ENCODE measurements at regions not wholly inside any gene's neighbourhood (a gene's known extent, or its start where the extent isn't known, plus 50 kb on each side); places are given as distances from the start of the nearest gene placed in this dataset.
"Not testable (repeated sequence)": the region's sequence is repeated elsewhere in the genome, so short reads cannot be mapped to it uniquely, and the experiment has no call there.

DNA sequence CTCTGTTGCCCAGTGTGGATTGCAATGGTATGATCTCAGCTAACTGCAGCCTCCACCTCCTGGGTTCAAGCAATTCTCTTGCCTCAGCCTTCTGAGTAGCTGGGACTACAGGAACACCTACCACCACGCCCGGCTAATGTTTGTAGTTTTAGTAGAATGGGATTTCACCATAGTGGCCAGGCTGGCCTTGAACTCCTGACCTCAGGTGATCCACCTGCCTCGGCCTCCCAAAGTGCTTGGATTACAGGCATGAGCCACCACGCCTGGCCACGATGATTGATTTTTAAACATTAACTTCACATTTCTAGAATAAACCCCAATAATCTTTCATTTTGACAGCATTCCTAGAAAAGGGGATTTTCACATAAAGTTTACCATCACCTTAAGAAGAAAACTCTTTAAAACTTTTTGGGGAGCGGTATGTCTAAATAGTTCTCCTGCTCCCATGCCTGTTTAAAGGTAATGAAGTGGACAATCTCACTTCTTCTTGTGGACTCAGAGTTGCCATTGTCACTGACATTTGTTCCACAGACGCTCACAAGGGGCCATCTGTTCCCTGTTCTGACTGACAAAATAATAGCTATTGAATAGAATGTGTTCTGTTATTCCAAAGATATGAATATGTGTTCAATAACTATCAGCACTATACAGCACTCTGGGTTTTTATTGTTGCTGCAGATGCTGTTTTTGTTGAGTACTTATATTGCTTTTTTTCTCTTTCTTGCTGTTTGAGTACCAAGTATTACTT, 66.1 kb upstream of the C1QTNF9B start:
- DNase-seq (ENCODE audit: insufficient read length) (no peak), FAIRE-seq (peak; percentile 44)
- TF ChIP-seq POLR2AphosphoS5 (IDR thresholded peaks at IDR 0.05; ENCODE audit: low read depth, low read length), result no peak
- TF ChIP-seq POLR2A (IDR thresholded peaks at IDR 0.05; ENCODE audit: low read depth, low read length), result no peak
- TF ChIP-seq TAF1 (IDR thresholded peaks at IDR 0.05; ENCODE audit: borderline replicate concordance, low read depth, low read length), result no peak

- FAIRE-seq (peak; percentile 63), DNase-seq (ENCODE audit: insufficient read length) (no peak)
- TF ChIP-seq TAF1 (IDR thresholded peaks at IDR 0.05; ENCODE audit: borderline replicate concordance, low read depth, low read length) (no peak), POLR2AphosphoS5 (IDR thresholded peaks at IDR 0.05; ENCODE audit: low read depth, low read length) (no peak), POLR2A (IDR thresholded peaks at IDR 0.05; ENCODE audit: low read depth, low read length) (no peak)
Observed at GRCh38 chr13:23963947-23964346, 66.6 kb upstream of the C1QTNF9B start.

DNA sequence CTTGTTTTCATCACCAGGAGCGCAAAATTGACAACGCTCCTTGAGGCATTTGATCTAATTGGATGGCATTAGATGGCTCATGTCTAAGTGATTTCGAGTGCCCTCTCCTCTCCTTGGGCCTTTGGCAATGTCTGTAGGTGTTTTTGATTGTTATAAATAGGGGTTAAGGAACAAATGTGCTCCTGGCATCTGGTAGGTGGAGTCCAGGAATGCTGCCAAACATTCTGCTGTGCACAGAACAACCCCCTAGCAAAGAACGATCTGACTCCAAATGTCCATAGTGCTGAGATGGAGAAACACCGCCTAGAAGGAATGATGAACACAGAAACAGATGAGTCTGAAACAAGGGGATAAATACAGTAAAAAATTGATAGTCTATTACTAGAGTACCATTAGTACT, 68.0 kb upstream of the C1QTNF9B start:
- FAIRE-seq, result peak; percentile 27
- DNase-seq (ENCODE audit: insufficient read length), result no peak
- no peak for TF ChIP-seq POLR2AphosphoS5 (IDR thresholded peaks at IDR 0.05; ENCODE audit: low read depth, low read length)
- no peak for TF ChIP-seq POLR2A (IDR thresholded peaks at IDR 0.05; ENCODE audit: low read depth, low read length)
- no peak for TF ChIP-seq TAF1 (IDR thresholded peaks at IDR 0.05; ENCODE audit: borderline replicate concordance, low read depth, low read length)

DNA sequence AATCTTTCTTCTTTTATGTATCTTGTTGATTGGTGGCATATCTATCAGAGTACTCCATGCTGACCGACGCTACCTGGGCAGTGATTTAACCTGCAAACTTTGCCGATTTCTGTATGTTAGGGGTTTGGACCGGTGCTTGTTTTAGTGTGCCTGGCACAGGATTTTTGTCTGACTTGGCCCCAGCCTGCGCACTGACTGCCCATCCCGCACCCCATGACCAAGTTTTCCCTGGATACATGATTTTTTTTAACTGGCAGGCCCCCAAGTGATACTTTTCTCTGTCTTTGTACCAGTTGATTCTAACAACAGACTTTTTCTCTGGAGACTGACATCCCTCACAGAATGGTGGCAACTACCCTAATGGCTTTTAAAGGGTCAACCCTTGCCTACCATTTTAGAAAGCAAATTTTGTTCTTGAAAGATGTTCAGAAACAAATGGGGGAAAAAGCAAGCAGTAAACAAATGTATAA, 69.0 kb upstream of the C1QTNF9B start:
- FAIRE-seq (no peak), DNase-seq (ENCODE audit: insufficient read length) (no peak)
- TF ChIP-seq POLR2AphosphoS5 (IDR thresholded peaks at IDR 0.05; ENCODE audit: low read depth, low read length) (no peak), TAF1 (IDR thresholded peaks at IDR 0.05; ENCODE audit: borderline replicate concordance, low read depth, low read length) (no peak), POLR2A (IDR thresholded peaks at IDR 0.05; ENCODE audit: low read depth, low read length) (no peak)

DNA sequence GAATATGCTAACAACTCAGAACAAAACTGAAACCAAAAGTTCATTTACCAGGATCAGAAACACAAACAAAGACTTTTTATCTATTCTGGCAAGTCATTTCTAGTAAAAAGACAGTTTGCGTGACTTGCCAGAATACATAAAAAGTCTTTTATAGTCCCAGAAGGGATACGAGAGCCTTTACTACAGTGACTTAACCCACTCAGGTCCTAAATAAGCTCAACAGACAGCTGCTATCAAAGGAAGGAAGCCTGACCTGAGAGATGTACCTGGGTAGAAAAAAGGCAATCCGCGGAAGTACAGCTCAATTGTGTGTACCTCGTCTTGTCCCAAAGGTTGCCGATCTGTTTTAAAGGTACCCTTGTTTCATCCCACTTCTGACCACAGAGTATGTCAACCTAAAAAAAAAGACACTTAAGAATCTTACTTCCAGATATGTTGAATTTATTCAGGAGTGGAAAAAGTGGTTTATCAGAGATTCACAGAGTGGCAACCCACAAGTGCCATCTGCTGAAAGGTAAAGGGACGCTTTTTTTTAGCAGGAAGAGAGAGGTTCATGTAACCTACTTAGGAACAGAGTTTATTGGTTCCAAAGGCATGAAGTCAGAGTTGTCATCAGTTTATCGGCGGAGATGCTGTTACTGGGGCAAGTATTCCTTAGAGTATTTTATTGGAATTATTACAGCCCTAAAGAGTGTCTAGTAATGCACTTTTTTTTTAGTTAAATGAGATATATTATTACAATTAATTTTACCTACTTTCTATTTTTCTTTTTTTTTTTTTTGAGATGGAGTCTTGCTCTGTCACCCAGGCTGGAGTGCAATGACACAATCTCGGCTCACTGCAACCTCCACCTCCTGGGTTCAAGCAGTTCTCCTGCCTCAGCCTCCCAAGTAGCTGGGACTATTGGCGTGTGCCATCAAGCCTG, 69.7 kb upstream of the C1QTNF9B start:
- FAIRE-seq, result peak; percentile 88
- TF ChIP-seq POLR2AphosphoS5 (IDR thresholded peaks at IDR 0.05; ENCODE audit: low read depth, low read length), result no peak
- no peak for TF ChIP-seq TAF1 (IDR thresholded peaks at IDR 0.05; ENCODE audit: borderline replicate concordance, low read depth, low read length)
- TF ChIP-seq POLR2A (IDR thresholded peaks at IDR 0.05; ENCODE audit: low read depth, low read length), result no peak
- no peak for DNase-seq (ENCODE audit: insufficient read length)

DNA sequence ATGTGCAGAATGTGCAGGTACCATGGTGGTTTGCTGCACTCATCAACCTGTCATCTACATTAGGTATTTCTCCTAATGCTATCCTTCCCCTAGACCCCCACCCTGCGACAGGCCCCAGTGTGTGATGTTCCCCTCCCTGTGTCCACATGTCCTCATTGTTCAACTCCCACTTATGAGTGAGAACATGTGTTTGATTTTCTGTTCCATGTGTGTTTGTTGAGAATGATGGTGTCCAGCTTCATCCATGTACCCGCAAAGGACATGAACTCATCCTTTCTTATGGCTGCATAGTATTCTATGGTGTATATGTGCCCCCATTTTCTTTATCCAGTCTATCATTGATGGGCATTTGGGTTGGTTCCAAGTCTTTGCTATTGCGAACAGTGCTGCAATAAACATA, 70.5 kb upstream of the C1QTNF9B start:
- FAIRE-seq; DNase-seq (ENCODE audit: insufficient read length): not testable (repeated sequence)

- TF ChIP-seq POLR2A (IDR thresholded peaks at IDR 0.05; ENCODE audit: low read depth, low read length) (no peak), POLR2AphosphoS5 (IDR thresholded peaks at IDR 0.05; ENCODE audit: low read depth, low read length) (no peak), TAF1 (IDR thresholded peaks at IDR 0.05; ENCODE audit: borderline replicate concordance, low read depth, low read length) (no peak)
- DNase-seq (ENCODE audit: insufficient read length) (no peak), FAIRE-seq (no peak)
Observed at GRCh38 chr13:23969647-23970046, 72.3 kb upstream of the C1QTNF9B start.

DNA sequence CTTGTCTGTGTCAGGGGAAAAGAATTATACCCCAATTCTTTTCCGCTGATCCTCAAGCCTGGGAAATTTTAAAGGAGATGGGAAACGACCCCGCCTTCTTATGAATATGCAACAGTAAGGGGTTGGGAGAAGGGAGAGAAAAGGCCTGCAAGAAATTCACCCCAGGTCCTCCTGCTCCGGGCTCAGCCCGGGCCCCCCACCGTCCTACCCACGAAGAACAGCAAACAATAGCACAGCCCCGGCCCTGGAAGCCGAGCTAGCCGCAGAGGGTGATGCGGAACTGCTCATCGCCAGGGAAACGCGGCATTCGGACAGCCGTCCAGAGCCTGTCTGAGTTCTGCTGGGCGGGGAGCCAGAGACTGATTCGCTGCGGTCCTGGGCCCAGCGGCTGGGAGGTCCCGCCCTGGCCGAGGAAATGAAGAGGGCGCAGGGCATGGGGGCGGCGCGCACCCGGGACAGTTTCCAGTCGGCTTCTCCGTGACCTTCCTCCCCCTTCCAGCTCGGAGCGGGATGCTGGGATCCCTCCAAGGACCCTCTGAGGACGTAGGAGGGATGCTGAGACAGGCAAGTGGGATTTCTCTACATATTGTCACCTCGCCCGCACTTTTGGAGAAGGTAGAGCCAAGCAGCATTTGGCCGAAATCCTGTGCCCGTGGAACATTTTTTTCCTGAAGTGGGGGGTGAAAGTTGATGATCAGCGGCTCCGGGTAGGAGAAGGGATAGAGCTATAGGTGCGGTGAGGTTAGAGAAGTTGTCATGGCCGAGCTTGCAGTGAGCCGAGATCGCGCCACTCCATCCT, 82.3 kb upstream of the C1QTNF9B start:
- TF ChIP-seq POLR2AphosphoS5 (IDR thresholded peaks at IDR 0.05; ENCODE audit: low read depth, low read length) (no peak), POLR2A (IDR thresholded peaks at IDR 0.05; ENCODE audit: low read depth, low read length) (no peak), TAF1 (IDR thresholded peaks at IDR 0.05; ENCODE audit: borderline replicate concordance, low read depth, low read length) (no peak)
- peak; percentile 21 for FAIRE-seq
- peak; percentile 48 for DNase-seq (ENCODE audit: insufficient read length)

DNA sequence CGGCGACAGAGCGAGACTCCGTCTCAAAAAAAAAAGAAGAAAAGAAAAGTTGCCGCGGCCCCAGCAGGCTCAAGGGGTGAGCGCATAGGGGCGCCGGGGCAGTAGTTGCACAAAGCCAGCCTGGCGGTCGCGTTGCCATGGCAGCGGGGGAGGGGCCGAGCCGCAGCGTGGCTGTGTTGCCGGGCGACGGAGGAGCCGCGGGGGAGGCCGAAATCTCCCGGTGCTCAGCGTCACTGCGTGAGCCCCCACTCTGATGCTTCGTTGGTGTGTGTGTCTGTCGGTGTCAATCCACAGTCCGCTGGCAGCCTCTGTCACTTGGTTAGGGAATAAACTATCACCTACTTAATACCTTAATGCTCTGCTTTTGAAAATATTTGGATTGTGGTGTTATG, 82.9 kb upstream of the C1QTNF9B start:
- DNase-seq (ENCODE audit: insufficient read length), result peak; percentile 74
- no peak for TF ChIP-seq TAF1 (IDR thresholded peaks at IDR 0.05; ENCODE audit: borderline replicate concordance, low read depth, low read length)
- TF ChIP-seq POLR2A (IDR thresholded peaks at IDR 0.05; ENCODE audit: low read depth, low read length), result no peak
- TF ChIP-seq POLR2AphosphoS5 (IDR thresholded peaks at IDR 0.05; ENCODE audit: low read depth, low read length), result no peak
- FAIRE-seq, result peak; percentile 79

GRCh38 chr13:23983671-23984070, 86.4 kb upstream of the C1QTNF9B start:
- no peak for DNase-seq (ENCODE audit: insufficient read length)
- no peak for FAIRE-seq

DNA sequence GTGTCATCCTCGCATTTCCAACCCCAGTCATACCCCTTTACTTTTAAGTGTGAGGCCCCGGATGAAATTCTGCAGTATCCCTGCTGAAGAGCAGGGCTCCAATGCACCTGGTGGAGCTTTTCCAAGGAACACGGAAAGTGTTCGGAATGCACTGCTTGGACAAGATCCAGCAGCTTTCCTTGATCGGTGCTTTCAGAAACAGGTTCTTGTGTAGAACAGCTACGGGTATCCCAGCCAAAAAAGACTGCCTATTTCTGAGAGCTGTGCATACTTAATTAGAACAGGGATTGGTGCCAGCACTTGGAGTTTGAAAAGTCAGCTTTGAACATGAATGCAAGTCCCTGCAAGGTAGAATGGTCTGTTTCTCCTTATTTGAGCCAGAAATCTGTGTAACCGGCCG, 87.2 kb upstream of the C1QTNF9B start:
- TF ChIP-seq TAF1 (IDR thresholded peaks at IDR 0.05; ENCODE audit: borderline replicate concordance, low read depth, low read length) (no peak), POLR2A (IDR thresholded peaks at IDR 0.05; ENCODE audit: low read depth, low read length) (no peak), POLR2AphosphoS5 (IDR thresholded peaks at IDR 0.05; ENCODE audit: low read depth, low read length) (no peak)
- no peak for DNase-seq (ENCODE audit: insufficient read length)
- FAIRE-seq, result no peak

More at GRCh38 chr13:23983671-23984070, 86.4 kb upstream of the C1QTNF9B start:
- TF ChIP-seq TAF1 (IDR thresholded peaks at IDR 0.05; ENCODE audit: borderline replicate concordance, low read depth, low read length), result no peak
- TF ChIP-seq POLR2AphosphoS5 (IDR thresholded peaks at IDR 0.05; ENCODE audit: low read depth, low read length), result no peak
- TF ChIP-seq POLR2A (IDR thresholded peaks at IDR 0.05; ENCODE audit: low read depth, low read length), result no peak
